GM12878 (cell line): ENCODE measurements at regions not wholly inside any gene's neighbourhood (a gene's known extent, or its start where the extent isn't known, plus 50 kb on each side); places are given as distances from the start of the nearest gene placed in this dataset.

Source experiments
- ATAC-seq: fragments of 200-7000 bp; cut with Tn5 transposase; 3 replicates; pipeline ENCODE4 v1.9.1; 2020; ENCODE audit warnings: mild to moderate bottlenecking, moderate library complexity
- BruUV-seq: library from RNA; stranded (reverse); fragments of 400-500 nt; replicated peaks from 2 replicates; lab custom pipeline; 2021; lab: Mats Ljungman, UMichigan
- CTCF ChIA-PET: fragments of 300-600 bp; sonication (Branson Sonifier 250); formaldehyde crosslinking; extraction: SDS; loops from one replicate; lab custom pipeline; 2021; ENCODE audit warnings: inconsistent platforms; lab: Yijun Ruan, JAX
- POLR2A ChIA-PET: fragments of 350-600 bp; formaldehyde crosslinking; extraction: SDS; loops from one replicate; lab custom pipeline; 2021; ENCODE audit warnings: inconsistent platforms; lab: Charles Lee
- RAD21 ChIA-PET: fragments of 300-600 bp; sonication (Branson Sonifier 250); formaldehyde crosslinking; loops from one replicate; lab custom pipeline; 2023; ENCODE audit warnings: antibody characterized with exemption; ENCODE audit not compliant: unreplicated experiment; lab: Charles Lee
- SMC1A ChIA-PET: fragments of 300-600 bp; sonication (Branson Sonifier 250); formaldehyde crosslinking; loops from one replicate; lab custom pipeline; 2023; ENCODE audit not compliant: unreplicated experiment, uncharacterized antibody; lab: Charles Lee
- DNase-seq: peaks from one replicate; pipeline ENCODE4 v3.0.0-alpha.2; 2011; ENCODE audit warnings: low read depth, low spot score
- FAIRE-seq: peaks from 3 replicates; lab custom pipeline; 2011; peaks lifted over from hg19 to GRCh38; lab: Jason Lieb, UNC
- H2AFZ ChIP-seq: 2 replicates; pipeline ENCODE4 v1.6.0; 2011; ENCODE audit warnings: low read depth, low read length, control low read depth; ENCODE audit not compliant: control insufficient read depth
- H3K27ac ChIP-seq: 2 replicates; pipeline ENCODE4 v1.5.1; 2011; ENCODE audit warnings: control low read depth; ENCODE audit not compliant: control insufficient read depth, insufficient read depth
- H3K27me3 ChIP-seq, 2 experiments: replicated peaks in 1 of 2; 2 replicates each; pipeline versions ENCODE4 v1.6.0 to v1.6.1; 2011; ENCODE audit warnings: low read length in 1 of 2; ENCODE audit not compliant: control insufficient read depth in 2 of 2, insufficient read depth in 2 of 2
- H3K36me3 ChIP-seq, 2 experiments: 2 replicates each; pipeline ENCODE4 v1.5.1; 2011; ENCODE audit warnings: low read length in 1 of 2; ENCODE audit not compliant: control insufficient read depth in 2 of 2, insufficient read depth in 2 of 2
- H3K4me1 ChIP-seq: 2 replicates; pipeline ENCODE4 v1.6.1; 2011; ENCODE audit warnings: mild to moderate bottlenecking, low read length, moderate library complexity, mixed read lengths; ENCODE audit not compliant: control insufficient read depth, insufficient read depth
- H3K4me2 ChIP-seq: 2 replicates; pipeline ENCODE4 v1.6.0; 2011; ENCODE audit warnings: control low read depth; ENCODE audit not compliant: control insufficient read depth, insufficient read depth
- H3K4me3 ChIP-seq: fragments of 200-600 bp; sonication (generic); 2 replicates; pipeline ENCODE4 v1.5.1; 2016
- H3K79me2 ChIP-seq: 2 replicates; pipeline ENCODE4 v1.6.0; 2011; ENCODE audit warnings: low read length; ENCODE audit not compliant: control insufficient read depth, insufficient read depth
- H3K9ac ChIP-seq: 2 replicates; pipeline ENCODE4 v1.8.0; 2011; ENCODE audit warnings: low read length, control low read depth, mixed read lengths; ENCODE audit not compliant: control insufficient read depth, insufficient read depth
- H3K9me3 ChIP-seq: replicated peaks from 3 replicates; pipeline ENCODE4 v1.5.1; 2011; ENCODE audit warnings: mild to moderate bottlenecking, low read length; ENCODE audit not compliant: control insufficient read depth, insufficient read depth
- H4K20me1 ChIP-seq: 2 replicates; pipeline ENCODE4 v1.6.0; 2011; ENCODE audit not compliant: control insufficient read depth, insufficient read depth
- ELK1 ChIP-seq: IDR thresholded peaks from 2 replicates; pipeline ENCODE4 v1.6.1; 2012; ENCODE audit warnings: low read depth, low read length, improper control_type of control experiment
- JUND ChIP-seq: IDR thresholded peaks from 2 replicates; pipeline ENCODE4 v1.6.1; 2012; ENCODE audit warnings: low read depth, mild to moderate bottlenecking, low read length, improper control_type of control experiment, moderate library complexity
- LARP7 ChIP-seq: fragments of 450-650 bp; IDR thresholded peaks from 2 replicates; pipeline ENCODE4 v1.6.1; 2017; ENCODE audit warnings: mild to moderate bottlenecking
- RAD21 ChIP-seq: IDR thresholded peaks from 2 replicates; pipeline ENCODE4 v1.6.1; 2011; ENCODE audit warnings: mild to moderate bottlenecking, low read depth, low read length, moderate library complexity; ENCODE audit not compliant: insufficient read depth
- SMAD5 ChIP-seq: IDR thresholded peaks from 2 replicates; pipeline ENCODE4 v1.6.1; 2016; ENCODE audit warnings: antibody characterized with exemption, low read depth
- WGBS: methylation state at CpG from one replicate; pipeline ENCODE4 v1.1.6; 2016; ENCODE audit warnings: low lambda C conversion rate; ENCODE audit not compliant: insufficient replicate concordance, insufficient coverage; ENCODE audit errors: missing lambda C conversion rate; 5-methylcytosine and 5-hydroxymethylcytosine counted together
- in situ Hi-C: fragments of 300-500 bp; cut with MboI; formaldehyde crosslinking; loops from 9 replicates; pipeline ENCODE4 v1.14.3; 2018; ENCODE audit warnings: mixed read lengths
- intact Hi-C: fragments of 100-400 bp; cut with micrococcal nuclease; formaldehyde crosslinking; loops from one replicate; pipeline ENCODE4 v1.14.2; 2022; ENCODE audit not compliant: unreplicated experiment
- TF ChIP-seq, protein P1 (sequence below), 3 experiments: IDR thresholded peaks in 2 of 3; conservative IDR thresholded peaks in 1 of 3; 2 replicates each; pipeline ENCODE4 v1.5.1; 2011; ENCODE audit warnings: low read depth in 3 of 3, low read length in 3 of 3, mild to moderate bottlenecking in 3 of 3, control low read depth in 2 of 3, moderate library complexity in 2 of 3, inconsistent platforms in 1 of 3, mixed read lengths in 1 of 3; ENCODE audit not compliant: control insufficient read depth in 2 of 3, insufficient read depth in 1 of 3; ENCODE audit errors: extremely low read depth in 1 of 3
- TF ChIP-seq, protein P2 (sequence below): fragments of 450-650 bp; IDR thresholded peaks from 2 replicates; pipeline ENCODE4 v1.6.1; 2017; ENCODE audit warnings: mild to moderate bottlenecking, low read depth, inconsistent platforms; ENCODE audit not compliant: poor library complexity, severe bottlenecking

DNA sequence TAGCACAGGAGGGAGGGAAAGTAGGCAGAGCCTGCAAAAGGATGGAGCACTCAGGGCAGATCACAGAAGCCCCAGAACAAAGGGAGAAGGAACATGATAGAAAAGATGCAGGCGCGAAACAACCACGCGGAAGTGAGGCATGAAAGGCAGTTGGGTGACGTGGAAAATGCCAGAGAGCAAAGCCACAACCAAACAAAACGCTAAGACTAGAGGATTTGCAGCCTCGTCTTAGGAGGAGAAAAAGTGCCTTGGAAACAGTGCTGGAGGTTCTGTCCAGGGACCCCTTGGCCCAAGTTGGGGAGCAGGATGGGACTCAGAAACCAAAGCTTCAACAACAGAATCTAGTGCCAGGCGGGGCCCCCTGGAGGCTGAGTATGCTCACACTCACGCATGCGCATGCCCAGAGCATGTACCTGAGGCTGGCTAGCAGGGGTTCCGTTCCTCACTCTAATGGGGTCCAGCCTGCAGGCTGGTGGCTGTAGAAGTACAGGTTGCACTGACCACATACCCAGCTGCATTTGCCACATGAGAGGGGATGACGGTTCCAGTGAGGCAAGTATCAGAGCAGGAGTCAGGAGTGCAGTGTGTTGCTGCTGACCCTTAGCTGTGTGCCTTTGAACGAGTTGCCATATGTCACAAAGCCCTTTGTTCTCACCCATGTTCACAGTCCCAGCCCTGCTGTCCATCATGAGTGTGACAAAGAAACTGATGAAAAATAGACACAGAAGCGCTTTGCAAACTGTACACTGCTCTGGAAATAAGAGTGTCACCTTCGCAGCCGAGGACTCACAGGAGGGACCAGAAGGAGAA is 568.6 kb upstream of the CADM1 start:
- no peak for DNase-seq

More for the DNA sequence above, 568.6 kb upstream of the CADM1 start:
- BruUV-seq: no TSS peak
- WGBS: 96% methylated on average over 16 of the region's 16 CpGs
- FAIRE-seq: no peak
- Histone ChIP-seq H3K4me3 (no peak overlapping the region), H3K9me3 (no peaks in the 10 kb centered on the region; the same call in 2 of the 3 replicates), H3K27ac (peak overlapping the region; percentile 79), H3K9ac (no peak overlapping the region), H3K4me1 (peaks cover 23% of the 10 kb centered on the region), H3K79me2 (no peaks in the 10 kb centered on the region), H2AFZ (no peak overlapping the region), H3K4me2 (peak overlapping the region; percentile 87; the same call in 1 of the 2 replicates), H4K20me1 (no peaks in the 10 kb centered on the region), H3K27me3 (no peaks in the 10 kb centered on the region), H3K36me3 (no peaks in the 10 kb centered on the region)
- POLR2A ChIA-PET: interaction anchor here (1.0 to 3.5 kb wide), 8 partner anchors 8 to 203 kb away, joined by 3 to 42 read pairs (median 6); no protein-coding TSS in a partner anchor
- ATAC-seq: no peak
- SMC1A ChIA-PET: interaction anchor here (1.0 to 9.0 kb wide), 16 partner anchors 8 to 738 kb away, joined by 3 to 249 read pairs (median 6); no protein-coding TSS in a partner anchor
- TF ChIP-seq LARP7 (0 out of 2 replicates have a peak, but pooled peaks have one; percentile 33), SMAD5 (no peak), RAD21 (peak; percentile 26; the same call in 1 of the 2 replicates), ELK1 (no peak), JUND (no peak)
- TF ChIP-seq, protein P1, sequence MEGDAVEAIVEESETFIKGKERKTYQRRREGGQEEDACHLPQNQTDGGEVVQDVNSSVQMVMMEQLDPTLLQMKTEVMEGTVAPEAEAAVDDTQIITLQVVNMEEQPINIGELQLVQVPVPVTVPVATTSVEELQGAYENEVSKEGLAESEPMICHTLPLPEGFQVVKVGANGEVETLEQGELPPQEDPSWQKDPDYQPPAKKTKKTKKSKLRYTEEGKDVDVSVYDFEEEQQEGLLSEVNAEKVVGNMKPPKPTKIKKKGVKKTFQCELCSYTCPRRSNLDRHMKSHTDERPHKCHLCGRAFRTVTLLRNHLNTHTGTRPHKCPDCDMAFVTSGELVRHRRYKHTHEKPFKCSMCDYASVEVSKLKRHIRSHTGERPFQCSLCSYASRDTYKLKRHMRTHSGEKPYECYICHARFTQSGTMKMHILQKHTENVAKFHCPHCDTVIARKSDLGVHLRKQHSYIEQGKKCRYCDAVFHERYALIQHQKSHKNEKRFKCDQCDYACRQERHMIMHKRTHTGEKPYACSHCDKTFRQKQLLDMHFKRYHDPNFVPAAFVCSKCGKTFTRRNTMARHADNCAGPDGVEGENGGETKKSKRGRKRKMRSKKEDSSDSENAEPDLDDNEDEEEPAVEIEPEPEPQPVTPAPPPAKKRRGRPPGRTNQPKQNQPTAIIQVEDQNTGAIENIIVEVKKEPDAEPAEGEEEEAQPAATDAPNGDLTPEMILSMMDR (IDR thresholded peaks at IDR 0.05 in 2 of 3, conservative IDR thresholded peaks at IDR 0.05 in 1 of 3; ENCODE audit: control insufficient read depth in 2 of 3, extremely low read depth in 1 of 3, insufficient read depth in 1 of 3, low read depth in 3 of 3, low read length in 3 of 3): peak; percentile 22 to 38 (median 28); a peak in 4 of 6 replicates
- TF ChIP-seq, protein P2, sequence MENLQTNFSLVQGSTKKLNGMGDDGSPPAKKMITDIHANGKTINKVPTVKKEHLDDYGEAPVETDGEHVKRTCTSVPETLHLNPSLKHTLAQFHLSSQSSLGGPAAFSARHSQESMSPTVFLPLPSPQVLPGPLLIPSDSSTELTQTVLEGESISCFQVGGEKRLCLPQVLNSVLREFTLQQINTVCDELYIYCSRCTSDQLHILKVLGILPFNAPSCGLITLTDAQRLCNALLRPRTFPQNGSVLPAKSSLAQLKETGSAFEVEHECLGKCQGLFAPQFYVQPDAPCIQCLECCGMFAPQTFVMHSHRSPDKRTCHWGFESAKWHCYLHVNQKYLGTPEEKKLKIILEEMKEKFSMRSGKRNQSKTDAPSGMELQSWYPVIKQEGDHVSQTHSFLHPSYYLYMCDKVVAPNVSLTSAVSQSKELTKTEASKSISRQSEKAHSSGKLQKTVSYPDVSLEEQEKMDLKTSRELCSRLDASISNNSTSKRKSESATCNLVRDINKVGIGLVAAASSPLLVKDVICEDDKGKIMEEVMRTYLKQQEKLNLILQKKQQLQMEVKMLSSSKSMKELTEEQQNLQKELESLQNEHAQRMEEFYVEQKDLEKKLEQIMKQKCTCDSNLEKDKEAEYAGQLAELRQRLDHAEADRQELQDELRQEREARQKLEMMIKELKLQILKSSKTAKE: no peak
- CTCF ChIA-PET: interaction anchor here (0.7 to 8.9 kb wide), 17 partner anchors 9 to 738 kb away, joined by 3 to 99 read pairs (median 8); no protein-coding TSS in a partner anchor
- in situ Hi-C loops: no loop called here
- intact Hi-C loops: loop anchor here (5.0 kb wide), 1 partner anchor 59 kb away; no protein-coding TSS in a partner anchor
- RAD21 ChIA-PET: interaction anchor here (0.9 to 11.6 kb wide), 13 partner anchors 10 to 737 kb away, joined by 3 to 222 read pairs (median 13); no protein-coding TSS in a partner anchor
